OCI-LY1 (cell line): ENCODE measurements at regions not wholly inside any gene's neighbourhood (a gene's known extent, or its start where the extent isn't known, plus 50 kb on each side); places are given as distances from the start of the nearest gene placed in this dataset.

Experiments
- H2AFZ ChIP-seq: fragments of 200-600 bp; sonication (generic), shearing (Covaris generic); 2 replicates; pipeline ENCODE4 v1.6.0; 2014; ENCODE audit warnings: antibody characterized with exemption, mild to moderate bottlenecking, low read length
- H3F3A ChIP-seq: fragments of 200-600 bp; sonication (generic), shearing (Covaris generic); 2 replicates; pipeline ENCODE4 v1.6.0; 2014; ENCODE audit warnings: mild to moderate bottlenecking, antibody characterized with exemption, low read length, moderate library complexity; ENCODE audit not compliant: insufficient read depth
- H3K27ac ChIP-seq: fragments of 200-600 bp; sonication (generic); 2 replicates; pipeline ENCODE4 v1.5.1; 2014; ENCODE audit warnings: low read length, mixed run types, mild to moderate bottlenecking, low read depth; ENCODE audit not compliant: poor library complexity, severe bottlenecking
- H3K27me3 ChIP-seq: fragments of 200-600 bp; sonication (generic); 2 replicates; pipeline ENCODE4 v1.6.0; 2014; ENCODE audit warnings: antibody characterized with exemption, mild to moderate bottlenecking, low read length, moderate library complexity; ENCODE audit not compliant: insufficient read depth
- H3K36me3 ChIP-seq: fragments of 200-600 bp; sonication (generic); 2 replicates; pipeline ENCODE4 v1.6.1; 2014; ENCODE audit warnings: mild to moderate bottlenecking, antibody characterized with exemption, low read length, moderate library complexity, mixed read lengths; ENCODE audit not compliant: insufficient read depth
- H3K4me1 ChIP-seq: fragments of 200-600 bp; sonication (generic); 2 replicates; pipeline ENCODE4 v1.5.1; 2014; ENCODE audit warnings: mild to moderate bottlenecking, low read length, moderate library complexity; ENCODE audit not compliant: insufficient read depth, severe bottlenecking
- H3K4me2 ChIP-seq: fragments of 200-600 bp; sonication (generic), shearing (Covaris generic); 2 replicates; pipeline ENCODE4 v1.6.1; 2014; ENCODE audit warnings: low read length
- H3K4me3 ChIP-seq: fragments of 200-600 bp; sonication (generic); 2 replicates; pipeline ENCODE4 v1.5.1; 2014; ENCODE audit warnings: low read length, low read depth, mild to moderate bottlenecking, mixed read lengths; ENCODE audit not compliant: poor library complexity, severe bottlenecking
- H3K79me2 ChIP-seq: fragments of 200-600 bp; shearing (Covaris generic); 2 replicates; pipeline ENCODE4 v1.6.1; 2016; ENCODE audit warnings: mixed run types, low read length, mixed read lengths; ENCODE audit not compliant: insufficient read depth
- H3K9ac ChIP-seq: fragments of 200-600 bp; sonication (generic), shearing (Covaris generic); 2 replicates; pipeline ENCODE4 v1.6.1; 2014; ENCODE audit warnings: mild to moderate bottlenecking, low read length, mixed read lengths
- H3K9me2 ChIP-seq: fragments of 200-600 bp; sonication (generic), shearing (Covaris generic); 2 replicates; pipeline ENCODE4 v1.6.1; 2014; ENCODE audit warnings: low read depth, mild to moderate bottlenecking, low read length, mixed read lengths
- H3K9me3 ChIP-seq: fragments of 200-600 bp; shearing (Covaris generic); 2 replicates; pipeline ENCODE4 v1.6.1; 2014; ENCODE audit warnings: low read length, mixed read lengths
- H4K20me1 ChIP-seq: fragments of 200-600 bp; sonication (generic), shearing (Covaris generic); 2 replicates; pipeline ENCODE4 v1.6.0; 2016; ENCODE audit warnings: mild to moderate bottlenecking, low read length; ENCODE audit not compliant: insufficient read depth
- CTCF ChIP-seq: fragments of 200-600 bp; sonication (generic), shearing (Covaris generic); IDR thresholded peaks from 2 replicates; pipeline ENCODE4 v1.5.1; 2017; ENCODE audit warnings: mild to moderate bottlenecking, antibody characterized with exemption, low read length, moderate library complexity, mixed read lengths
- EZH2 ChIP-seq: fragments of 200-600 bp; sonication (generic), shearing (Covaris generic); IDR thresholded peaks from 2 replicates; pipeline ENCODE4 v1.8.0; 2017; ENCODE audit warnings: borderline replicate concordance, mixed run types, mild to moderate bottlenecking, antibody characterized with exemption, low read length, moderate library complexity, mixed read lengths

- Histone ChIP-seq H3K9ac (no peak overlapping the region), H4K20me1 (no peaks in the 10 kb centered on the region), H2AFZ (no peak overlapping the region), H3K27ac (no peak overlapping the region), H3K4me2 (no peak overlapping the region), H3K4me3 (no peak overlapping the region), H3K79me2 (no peaks in the 10 kb centered on the region), H3K4me1 (no peaks in the 10 kb centered on the region), H3K36me3 (no peaks in the 10 kb centered on the region), H3F3A (no peaks in the 10 kb centered on the region), H3K9me2 (no peaks in the 10 kb centered on the region), H3K27me3 (no peaks in the 10 kb centered on the region), H3K9me3 (no peaks in the 10 kb centered on the region)
- TF ChIP-seq EZH2 (no peak), CTCF (no peak)
Measured at GRCh38 chr1:191134796-191135195, 657.1 kb upstream of the BRINP3 start.

GRCh38 chr1:191140038-191140437 lies 662.4 kb upstream of the BRINP3 start:
- Histone ChIP-seq H3K79me2 (no peaks in the 10 kb centered on the region), H2AFZ (no peak overlapping the region), H3K4me2 (no peak overlapping the region), H3K4me1 (no peaks in the 10 kb centered on the region), H3K4me3 (no peak overlapping the region), H3K27me3 (no peaks in the 10 kb centered on the region), H3K27ac (no peak overlapping the region), H3K9me2 (no peaks in the 10 kb centered on the region), H3K9me3 (no peaks in the 10 kb centered on the region), H3K9ac (no peak overlapping the region), H3K36me3 (no peaks in the 10 kb centered on the region), H3F3A (no peaks in the 10 kb centered on the region), H4K20me1 (no peaks in the 10 kb centered on the region)
- TF ChIP-seq CTCF (no peak), EZH2 (no peak)

GRCh38 chr1:191142748-191143147 lies 665.1 kb upstream of the BRINP3 start:
- Histone ChIP-seq H2AFZ (no peak overlapping the region), H3K36me3 (no peaks in the 10 kb centered on the region), H3K9me3 (no peaks in the 10 kb centered on the region), H3K9me2 (no peaks in the 10 kb centered on the region), H3K27me3 (no peaks in the 10 kb centered on the region), H4K20me1 (no peaks in the 10 kb centered on the region), H3K4me1 (no peaks in the 10 kb centered on the region), H3K79me2 (no peaks in the 10 kb centered on the region), H3K4me3 (no peak overlapping the region), H3K9ac (no peak overlapping the region), H3K27ac (no peak overlapping the region), H3K4me2 (no peak overlapping the region), H3F3A (no peaks in the 10 kb centered on the region)
- TF ChIP-seq EZH2 (no peak), CTCF (no peak)
